ENCODE measurements at regions not wholly inside any gene's neighbourhood (a gene's known extent, or its start where the extent isn't known, plus 50 kb on each side); places are given as distances from the start of the nearest gene placed in this dataset.
"Not testable (repeated sequence)": the region's sequence is repeated elsewhere in the genome, so short reads cannot be mapped to it uniquely, and the experiment has no call there.

DNA sequence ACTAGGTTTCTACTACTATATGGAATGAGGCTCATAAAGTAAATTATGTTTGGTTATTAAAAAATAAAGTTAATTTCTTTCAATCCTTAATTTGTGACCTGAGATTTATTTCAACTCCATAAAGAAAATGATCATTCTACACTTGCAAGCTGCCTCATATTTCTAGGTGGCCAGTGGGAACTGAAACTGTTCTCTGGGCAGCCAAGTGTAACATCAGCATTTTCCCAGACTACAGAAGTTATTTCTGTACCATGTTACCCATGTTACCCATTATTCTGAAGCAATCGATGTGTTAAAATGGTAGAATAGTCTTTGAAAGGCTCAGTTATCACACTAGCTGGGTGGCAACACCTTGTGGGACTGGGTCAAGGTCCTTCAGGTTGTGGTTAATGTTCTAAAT, 139.3 kb upstream of the FBXO11 start:
- DNase-seq = no peak

- no peak for DNase-seq
Measured at GRCh38 chr2:48048476-48049171, 142.3 kb upstream of the FBXO11 start.

- DNase-seq = no peak
Measured at GRCh38 chr2:48049371-48049770, 143.1 kb upstream of the FBXO11 start.

DNA sequence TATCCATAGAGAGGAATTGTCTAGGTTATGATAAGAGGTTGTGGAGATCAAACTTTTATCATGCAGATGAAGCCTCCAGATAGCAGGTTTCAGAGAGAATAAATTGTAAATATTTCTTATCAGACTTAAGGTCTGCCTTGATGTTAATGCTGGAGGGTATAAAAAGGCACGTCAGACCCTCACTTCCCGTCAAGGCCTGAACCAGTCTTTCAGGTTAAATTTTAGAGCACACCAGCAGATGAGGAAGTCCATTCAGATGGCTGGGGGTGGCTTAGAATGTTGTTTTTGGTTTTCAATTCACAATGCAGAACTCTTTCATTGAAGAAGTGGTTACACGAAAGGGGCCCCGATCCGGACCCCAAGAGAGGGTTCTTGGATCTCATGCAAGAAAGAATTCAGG, 144.4 kb upstream of the FBXO11 start:
- no peak for DNase-seq

DNA sequence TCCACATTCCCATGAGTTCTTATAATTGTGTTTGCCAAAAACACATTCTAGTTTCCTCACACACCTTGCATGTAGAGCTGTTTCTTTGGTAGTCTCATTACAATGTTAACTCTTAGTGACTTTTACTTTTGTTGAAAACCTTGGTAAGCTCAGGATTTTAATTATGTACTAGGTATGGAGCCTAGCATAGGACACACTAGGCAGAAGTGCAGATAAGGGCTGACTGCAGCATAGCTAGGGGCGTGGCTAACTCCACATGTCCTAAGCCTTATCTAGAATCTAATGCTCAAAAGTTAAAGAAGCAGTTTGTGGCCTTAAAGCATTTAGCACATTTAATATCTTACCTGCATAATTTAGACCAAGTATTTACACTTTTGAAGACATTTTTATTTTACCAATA, 153.7 kb upstream of the FBXO11 start:
- no peak for DNase-seq

DNA sequence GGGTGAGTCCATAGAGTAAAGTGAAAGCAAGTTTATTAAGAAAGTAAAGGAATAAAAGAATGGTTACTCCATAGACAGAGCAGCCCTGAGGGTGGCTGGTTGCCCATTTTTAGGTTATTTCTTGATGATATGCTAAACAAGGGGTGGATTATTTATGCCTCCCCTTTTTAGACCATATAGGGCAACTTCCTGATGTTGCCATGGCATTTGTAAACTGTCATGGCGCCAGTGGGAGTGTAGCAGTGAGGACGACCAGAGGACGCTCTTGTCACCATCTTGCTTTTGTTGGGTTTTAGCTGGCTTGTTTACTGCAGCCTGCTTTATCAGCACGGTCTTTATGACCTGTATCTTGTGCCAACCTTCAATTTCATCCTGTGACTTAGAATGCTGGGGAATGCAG, 155.4 kb upstream of the FBXO11 start:
- not testable (repeated sequence) for DNase-seq

DNA sequence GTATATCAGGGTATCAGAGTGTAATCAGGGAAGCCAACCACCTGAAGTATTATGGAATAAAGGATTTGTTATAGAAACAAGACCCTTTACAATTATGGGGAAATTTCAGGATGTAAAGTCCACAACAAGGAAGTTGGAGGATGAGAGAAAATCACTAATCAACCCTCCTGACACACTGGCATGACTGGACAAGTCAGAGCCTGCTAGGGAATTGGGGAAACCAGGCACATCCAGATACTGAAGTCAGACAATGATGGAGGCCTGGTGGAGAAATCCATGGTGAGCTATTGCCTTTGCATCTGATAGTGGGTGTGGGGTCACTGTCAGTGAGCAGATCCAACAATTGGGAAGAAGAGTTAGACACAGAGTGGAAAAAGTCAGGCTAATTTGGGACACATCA, 158.8 kb upstream of the FBXO11 start:
- no peak for DNase-seq

- DNase-seq = no peak
Measured at GRCh38 chr2:48066000-48066399, 159.7 kb upstream of the FBXO11 start.

DNA sequence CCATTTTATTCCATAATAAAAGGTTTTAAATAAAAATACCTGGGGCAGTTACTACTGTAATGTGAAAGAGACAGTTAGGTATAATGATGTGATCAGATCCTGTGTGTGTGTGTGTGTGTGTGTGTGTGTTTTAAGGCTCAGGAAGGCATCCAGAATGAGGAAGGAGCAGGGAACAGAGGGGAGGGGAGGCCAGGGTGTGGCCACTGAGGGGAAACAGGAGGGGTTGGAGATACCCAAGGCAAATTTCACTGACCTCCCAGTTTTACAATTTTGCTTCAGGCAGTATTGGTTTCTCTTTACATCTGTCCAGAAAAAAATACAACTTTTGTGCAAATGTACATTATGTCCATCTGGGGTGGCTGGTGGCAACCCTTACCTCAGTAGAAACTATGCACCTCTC, 163.5 kb upstream of the FBXO11 start:
- no peak for DNase-seq

- no peak for DNase-seq
Measured at GRCh38 chr2:48070415-48070814, 164.1 kb upstream of the FBXO11 start.

GRCh38 chr2:48072583-48072982, 166.3 kb upstream of the FBXO11 start:
- no peak for DNase-seq

- no peak for DNase-seq
Measured at GRCh38 chr2:48075631-48076030, 169.3 kb upstream of the FBXO11 start.

DNA sequence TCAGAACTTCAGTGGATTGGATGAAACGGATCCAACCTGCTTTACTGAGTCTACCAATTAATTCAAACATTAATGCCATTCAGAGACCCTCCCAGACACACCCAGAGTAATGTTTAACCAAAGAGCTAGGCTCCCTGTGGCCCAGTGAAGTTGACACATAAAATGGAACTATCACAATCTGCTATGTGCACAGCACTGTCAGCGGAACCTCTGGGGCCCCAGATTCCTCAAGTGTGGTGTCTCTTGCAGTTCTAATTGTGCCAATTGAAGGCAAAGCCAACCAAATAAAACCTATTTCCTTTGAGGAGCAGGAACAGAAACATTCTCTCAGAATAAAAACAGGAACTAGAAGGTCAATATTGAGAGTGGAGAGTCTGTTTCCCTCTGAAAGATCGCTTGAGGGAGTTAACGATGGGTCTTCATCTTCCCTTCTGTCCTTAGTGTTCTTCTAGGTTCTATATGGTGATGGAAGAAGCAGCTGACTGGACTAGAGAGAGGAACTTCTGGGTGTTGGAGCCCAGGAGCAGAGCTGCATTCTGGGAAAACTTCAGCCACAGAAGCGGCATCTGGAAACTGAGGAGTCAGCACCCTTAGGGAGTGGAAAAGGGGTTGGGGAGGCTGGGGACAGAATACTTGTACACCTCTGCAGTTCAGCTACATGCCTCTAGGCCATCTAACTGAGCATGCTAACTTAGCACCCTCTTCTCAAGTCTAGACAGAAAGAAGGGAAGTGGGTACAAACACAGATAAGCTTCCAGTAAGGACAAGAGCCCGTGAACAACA, 174.4 kb upstream of the FBXO11 start:
- DNase-seq = no peak

- DNase-seq = no peak
Measured at GRCh38 chr2:48081317-48081628, 175.0 kb upstream of the FBXO11 start.

DNA sequence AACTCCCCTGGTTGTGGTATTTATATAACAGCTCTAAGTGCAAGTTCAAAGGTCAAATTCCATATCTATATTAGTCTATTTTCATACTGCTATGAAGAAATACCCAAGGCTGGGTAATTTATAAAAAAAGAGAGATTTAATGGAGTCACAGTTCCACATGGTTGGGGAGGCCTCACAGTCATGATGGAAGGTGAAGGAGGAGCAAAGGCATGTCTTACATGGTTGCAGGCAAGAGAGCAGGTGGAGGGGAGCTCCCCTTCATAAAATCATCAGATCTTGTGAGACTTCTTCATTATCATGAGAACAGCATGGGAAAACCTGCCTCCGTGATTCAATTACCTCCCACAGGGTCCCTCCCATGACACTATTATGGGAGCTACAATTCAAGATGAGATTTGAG, 179.6 kb upstream of the FBXO11 start:
- DNase-seq = no peak

DNA sequence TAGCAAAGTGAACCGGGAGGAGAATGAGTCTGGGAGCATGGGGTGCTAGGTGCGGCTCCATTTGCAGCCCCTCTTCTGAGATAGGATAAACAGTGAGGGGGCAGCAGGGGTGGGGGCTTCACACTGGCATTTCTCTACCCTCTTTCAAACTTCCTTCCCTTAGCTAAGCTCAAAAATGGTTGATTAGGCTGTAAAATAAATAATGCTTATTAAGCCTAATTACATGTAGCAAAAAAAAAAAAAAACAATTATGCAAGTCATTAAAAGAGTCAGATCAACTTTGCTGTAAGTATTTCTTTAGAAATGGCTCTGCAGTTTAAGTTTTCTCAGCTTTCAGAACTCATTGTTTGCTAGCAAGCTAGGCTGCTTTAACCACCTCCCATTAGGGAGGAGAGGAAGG, 182.7 kb upstream of the FBXO11 start:
- no peak for DNase-seq

GRCh38 chr2:48089644-48090043, 183.3 kb upstream of the FBXO11 start:
- DNase-seq = no peak

DNA sequence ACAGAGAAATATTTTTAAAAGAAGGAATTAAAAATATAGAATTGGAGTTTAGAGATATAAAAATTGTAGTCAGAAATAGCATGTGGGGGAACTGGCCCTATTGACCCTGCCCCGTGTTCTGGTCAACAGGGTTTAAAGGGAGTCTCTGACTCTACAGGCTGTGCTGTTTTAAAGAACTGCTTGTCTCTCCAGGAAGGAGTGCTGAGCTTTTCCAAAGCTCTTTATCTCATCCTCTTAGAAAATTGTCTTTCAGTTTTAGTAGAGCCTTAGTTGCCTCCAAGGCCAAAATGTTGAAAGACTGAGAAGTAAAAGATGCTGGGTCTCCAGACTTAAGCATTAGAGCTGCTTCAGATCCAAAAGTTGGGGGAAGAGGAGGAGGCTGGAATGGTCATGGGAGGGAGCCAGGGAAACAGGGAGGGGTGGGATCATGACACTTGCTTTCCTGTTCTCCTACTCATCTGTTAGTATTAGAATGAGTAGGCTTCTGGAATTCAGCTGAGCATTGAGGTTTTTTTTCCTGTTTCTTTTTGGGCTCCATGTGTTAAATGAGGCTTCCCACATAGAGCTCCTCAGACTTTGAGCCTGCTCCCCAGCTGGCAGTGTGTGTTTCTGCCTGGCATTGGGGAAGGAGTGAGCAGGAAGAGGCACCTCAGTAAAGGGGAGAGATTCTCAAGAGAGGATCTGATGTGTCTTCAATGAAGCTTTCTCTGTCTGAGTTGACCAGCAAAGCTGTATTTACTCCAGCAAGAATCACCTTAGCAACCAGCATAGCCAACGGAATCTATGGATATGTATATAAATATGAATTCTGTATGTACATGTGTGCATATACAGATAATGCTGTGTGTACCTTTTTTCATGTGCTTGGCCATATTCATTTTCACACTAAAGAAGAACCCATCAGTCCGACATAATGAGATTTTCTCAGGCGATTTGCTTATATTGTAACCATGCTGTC, 186.8 kb upstream of the FBXO11 start:
- no peak for DNase-seq

- not testable (repeated sequence) for DNase-seq
Measured at GRCh38 chr2:48096765-48097164, 190.5 kb upstream of the FBXO11 start.

GRCh38 chr2:48098539-48098938, 192.2 kb upstream of the FBXO11 start:
- DNase-seq = no peak

GRCh38 chr2:48104418-48104817, 198.1 kb upstream of the FBXO11 start:
- DNase-seq = no peak

GRCh38 chr2:48105848-48106247, 199.6 kb upstream of the FBXO11 start:
- no peak for DNase-seq

GRCh38 chr2:48107326-48107925, 201.1 kb upstream of the FBXO11 start:
- DNase-seq = no peak
